ENCODE measurements at regions not wholly inside any gene's neighbourhood (a gene's known extent, or its start where the extent isn't known, plus 50 kb on each side); places are given as distances from the start of the nearest gene placed in this dataset.
"Not testable (repeated sequence)": the region's sequence is repeated elsewhere in the genome, so short reads cannot be mapped to it uniquely, and the experiment has no call there.

DNA sequence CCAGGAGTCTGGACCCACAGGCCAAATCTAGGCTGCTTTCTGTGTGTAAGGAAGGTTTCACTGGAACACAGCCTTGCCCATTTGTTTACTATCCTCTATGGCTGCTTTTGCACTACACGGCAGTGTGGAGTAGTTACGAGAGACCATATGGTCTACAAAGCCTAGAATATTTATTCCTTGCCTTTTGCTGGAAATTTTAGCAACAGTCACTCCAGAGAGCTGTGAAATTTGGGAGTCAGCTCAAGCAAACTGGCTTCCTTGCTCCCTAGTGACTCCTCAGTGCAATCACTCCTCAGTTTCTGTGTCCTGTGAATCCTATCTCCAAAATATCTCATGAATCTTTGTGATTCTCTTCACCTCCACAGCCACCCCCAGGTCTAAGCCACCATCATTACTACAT lies 99.0 kb upstream of the CPEB2 start:
- no peak for DNase-seq

- DNase-seq = no peak
These were observed 95.5 kb upstream of the CPEB2 start for GRCh38 chr4:14906805-14907204.

DNA sequence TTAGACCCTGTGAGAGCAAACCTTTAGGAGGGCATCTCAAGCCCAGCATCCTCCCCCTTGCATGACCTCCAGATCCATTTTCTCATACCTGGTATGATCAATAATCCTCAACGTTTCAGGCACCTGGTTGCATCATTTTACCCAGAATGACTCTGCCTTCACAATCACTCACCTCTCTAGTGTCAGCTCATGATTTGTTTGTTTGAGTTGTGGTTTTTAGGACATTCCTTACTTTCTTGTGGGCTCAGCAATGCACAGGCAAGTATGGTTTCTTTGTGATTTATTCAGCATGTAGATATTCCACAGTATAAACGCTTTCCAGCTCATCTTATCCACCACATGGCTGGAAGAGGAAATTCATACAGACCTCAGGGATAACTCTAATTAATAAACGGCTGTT lies 93.6 kb upstream of the CPEB2 start:
- peak in 1 of 2 experiments; percentile 5 for DNase-seq

- DNase-seq = no peak
These were observed 91.9 kb upstream of the CPEB2 start for GRCh38 chr4:14910411-14910810.

GRCh38 chr4:14912426-14912825 lies 89.9 kb upstream of the CPEB2 start:
- DNase-seq = no peak

DNA sequence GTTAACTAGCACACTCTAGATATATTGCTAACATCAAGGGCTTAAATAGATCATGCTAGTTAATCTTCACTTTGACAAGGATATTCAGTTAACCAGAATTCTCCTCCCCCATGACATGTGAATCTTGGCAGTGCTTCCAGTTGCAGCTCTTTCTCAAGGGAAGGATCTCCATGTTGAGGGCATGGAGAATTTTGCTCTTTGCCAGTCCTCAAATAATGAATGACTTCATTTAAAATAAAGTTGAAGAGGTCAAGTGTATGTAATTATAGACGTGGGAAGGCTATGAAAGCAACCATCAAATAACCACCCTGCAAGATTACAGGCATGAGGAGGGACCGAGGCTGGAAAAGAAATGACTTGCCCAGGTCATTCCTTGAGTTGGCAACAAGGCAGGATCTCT lies 87.3 kb upstream of the CPEB2 start:
- no peak for DNase-seq

GRCh38 chr4:14916554-14917297 lies 85.6 kb upstream of the CPEB2 start:
- DNase-seq = no peak

DNA sequence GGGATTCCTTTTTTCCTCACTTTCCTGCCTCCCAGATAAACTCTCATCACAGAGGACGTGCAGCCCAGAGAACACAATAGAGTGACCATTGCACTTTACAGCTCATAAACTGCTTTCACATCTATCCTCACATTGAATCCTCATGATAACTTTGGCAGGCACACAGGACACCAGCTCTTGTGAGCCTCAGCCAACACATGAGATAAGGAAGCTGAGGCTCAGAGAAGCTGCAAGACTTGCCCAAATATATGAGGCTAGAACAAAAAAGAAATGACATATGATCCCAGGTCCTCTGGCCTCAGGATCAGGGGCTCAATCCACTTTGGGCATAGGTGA lies 85.0 kb upstream of the CPEB2 start:
- DNase-seq = no peak

GRCh38 chr4:14918336-14918735 lies 83.9 kb upstream of the CPEB2 start:
- DNase-seq = no peak

DNA sequence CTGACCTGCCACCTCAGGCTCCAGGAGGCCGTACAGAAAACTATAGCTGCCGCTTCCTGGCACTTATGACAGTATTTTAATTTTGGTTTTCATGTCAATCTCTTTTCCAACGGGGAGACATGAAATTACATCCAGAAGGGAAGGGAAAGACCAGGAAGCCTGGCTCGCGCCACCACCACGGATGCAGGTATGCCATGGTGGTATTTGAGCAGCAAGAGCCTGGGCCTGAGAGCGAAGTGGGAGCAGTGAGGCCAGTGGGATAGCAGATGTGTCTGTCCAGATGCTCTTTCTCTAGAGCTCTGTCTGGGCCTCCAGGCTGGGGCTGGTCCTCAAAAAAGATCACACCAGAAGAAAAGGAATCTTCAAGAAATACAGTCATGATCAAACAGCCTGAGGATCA lies 82.5 kb upstream of the CPEB2 start:
- DNase-seq = no peak

DNA sequence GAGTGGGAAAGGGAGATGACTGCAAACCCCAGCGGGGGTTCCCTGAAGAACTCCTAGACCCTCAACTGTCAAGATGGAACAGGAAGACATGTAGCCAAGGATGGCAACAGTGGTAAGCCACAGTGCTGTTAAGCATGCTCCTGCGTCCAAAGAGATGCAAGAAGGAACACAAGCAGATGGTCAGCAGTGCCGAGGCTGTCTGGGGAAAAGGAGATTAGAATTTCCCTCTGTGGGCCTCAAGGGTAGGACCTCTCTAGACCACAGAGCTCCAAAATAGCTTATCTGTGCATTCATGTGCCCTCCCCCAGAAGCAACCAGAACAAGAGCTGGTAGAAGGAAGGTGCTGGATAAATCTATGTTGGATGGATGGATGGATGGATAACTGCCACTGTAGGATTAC lies 82.0 kb upstream of the CPEB2 start:
- no peak for DNase-seq

- no peak for DNase-seq
These were observed 81.4 kb upstream of the CPEB2 start for GRCh38 chr4:14920759-14921320.

DNA sequence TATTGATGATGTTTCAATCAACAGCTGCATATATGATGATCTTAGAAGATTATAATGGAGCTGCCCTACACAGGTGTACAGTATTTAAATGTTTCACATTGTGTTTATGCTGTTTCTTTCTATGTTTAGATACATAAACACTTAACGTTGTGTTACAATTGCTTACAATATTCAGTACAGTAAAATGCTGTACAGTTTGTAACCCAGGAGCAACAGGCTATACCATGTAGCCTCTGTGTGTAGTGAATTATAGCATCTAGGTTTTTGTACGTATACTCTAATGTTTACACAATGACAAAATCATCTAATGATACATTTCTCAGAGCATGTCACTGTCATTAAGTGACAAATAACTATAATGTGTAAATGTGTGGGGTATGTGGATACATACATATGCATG lies 80.5 kb upstream of the CPEB2 start:
- not testable (repeated sequence) for DNase-seq

DNA sequence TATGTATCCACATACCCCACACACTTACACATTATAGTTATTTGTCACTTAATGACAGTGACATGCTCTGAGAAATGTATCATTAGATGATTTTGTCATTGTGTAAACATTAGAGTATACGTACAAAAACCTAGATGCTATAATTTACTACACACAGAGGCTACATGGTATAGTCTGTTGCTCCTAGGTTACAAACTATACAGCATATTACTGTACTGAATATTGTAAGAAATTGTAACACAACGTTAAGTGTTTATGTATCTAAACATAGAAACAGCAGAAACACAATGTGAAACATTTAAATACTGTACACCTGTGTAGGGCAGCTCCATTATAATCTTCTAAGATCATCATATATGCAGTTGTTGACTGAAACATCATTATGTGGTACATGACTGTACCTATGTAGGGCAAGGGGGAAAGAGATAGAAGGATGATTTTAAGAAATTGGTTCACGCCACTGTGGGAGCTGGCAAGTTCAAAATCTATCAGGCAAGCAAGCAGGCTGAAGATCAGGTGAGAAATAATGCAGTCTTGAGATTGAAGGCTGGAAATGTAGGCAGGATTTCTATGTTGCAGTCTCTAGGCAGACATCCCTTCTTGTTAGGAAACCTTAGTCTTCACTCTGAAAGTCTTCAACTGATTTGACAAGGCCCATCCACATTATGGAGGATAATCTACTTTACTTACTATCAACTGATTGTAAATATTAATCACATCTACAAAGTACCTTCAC lies 78.0 kb upstream of the CPEB2 start:
- DNase-seq = no peak

- DNase-seq = no peak
These were observed 77.4 kb upstream of the CPEB2 start for GRCh38 chr4:14924812-14925344.

DNA sequence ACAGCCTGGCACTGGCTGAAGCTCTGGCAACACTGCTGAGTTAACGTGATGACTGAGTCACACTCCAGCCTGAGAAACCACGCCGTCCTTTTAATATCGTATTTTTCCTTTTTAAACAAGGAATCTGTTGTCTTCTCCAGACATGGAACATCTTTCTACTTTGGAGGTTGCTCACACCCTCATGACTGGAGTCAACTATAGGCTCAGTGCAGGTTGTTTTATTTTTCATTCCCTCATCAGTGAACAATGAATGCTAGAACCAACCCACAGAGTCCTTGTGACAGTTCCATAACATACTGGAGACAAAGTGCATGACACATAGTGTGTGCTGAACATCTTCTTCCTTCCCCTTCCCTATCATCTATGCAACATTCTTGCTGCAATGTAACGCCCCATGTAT lies 76.8 kb upstream of the CPEB2 start:
- DNase-seq = no peak

DNA sequence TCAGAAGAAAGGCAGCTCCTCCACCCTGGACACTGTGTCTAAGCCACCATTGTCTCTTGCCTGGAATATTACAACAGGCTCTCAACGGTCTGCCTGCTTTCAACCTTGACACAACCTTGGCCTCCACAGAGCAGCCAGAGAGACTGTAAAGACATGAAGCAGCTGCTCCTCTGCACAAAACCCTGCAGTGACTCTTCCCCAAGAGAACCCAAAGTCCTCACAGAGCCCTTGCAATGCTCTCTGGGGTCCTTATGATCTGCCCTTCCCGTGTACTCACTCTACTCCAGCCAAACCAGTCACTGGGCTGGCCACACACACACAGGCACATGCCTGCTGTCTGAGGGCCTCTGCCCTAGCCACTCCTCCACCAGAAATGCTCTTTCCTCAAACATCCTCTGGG lies 75.9 kb upstream of the CPEB2 start:
- DNase-seq = no peak

DNA sequence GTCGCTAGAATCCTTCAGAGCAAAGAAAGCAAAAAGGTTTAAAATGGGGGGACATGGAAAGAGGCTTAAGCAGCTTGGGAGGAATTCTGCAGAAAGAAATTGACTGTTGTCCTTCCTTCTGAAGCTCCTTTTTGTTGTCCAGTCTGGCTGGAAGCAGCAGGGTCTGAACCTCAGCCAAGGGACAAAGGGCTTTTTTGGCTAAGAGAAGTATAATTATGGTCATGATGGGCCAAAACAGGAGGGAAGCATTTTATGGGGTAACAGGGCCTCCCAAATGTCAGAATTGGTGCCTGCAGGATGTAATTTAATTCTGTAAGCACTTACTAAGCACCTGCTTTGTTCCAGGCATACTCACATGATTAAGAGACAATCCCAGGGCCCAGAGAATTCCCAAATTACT lies 74.2 kb upstream of the CPEB2 start:
- no peak for DNase-seq

DNA sequence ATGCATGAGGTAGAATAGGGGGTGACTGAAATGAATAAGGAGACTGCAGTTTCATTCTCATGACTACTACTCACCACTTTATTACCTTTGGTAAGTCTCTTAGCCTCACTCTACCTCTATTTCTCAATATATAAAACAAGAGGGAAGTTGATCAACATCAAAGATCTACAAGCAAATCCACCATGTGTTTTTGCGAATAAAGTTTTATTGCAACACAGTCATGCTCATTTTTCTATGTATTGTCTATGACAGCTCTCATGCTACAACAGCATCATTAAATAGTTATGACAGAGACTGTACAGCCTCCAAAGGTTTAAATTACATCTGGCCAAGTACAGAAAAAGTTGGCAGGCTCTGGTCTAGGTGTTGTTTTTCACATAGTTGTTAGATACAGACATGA lies 72.6 kb upstream of the CPEB2 start:
- DNase-seq = no peak

DNA sequence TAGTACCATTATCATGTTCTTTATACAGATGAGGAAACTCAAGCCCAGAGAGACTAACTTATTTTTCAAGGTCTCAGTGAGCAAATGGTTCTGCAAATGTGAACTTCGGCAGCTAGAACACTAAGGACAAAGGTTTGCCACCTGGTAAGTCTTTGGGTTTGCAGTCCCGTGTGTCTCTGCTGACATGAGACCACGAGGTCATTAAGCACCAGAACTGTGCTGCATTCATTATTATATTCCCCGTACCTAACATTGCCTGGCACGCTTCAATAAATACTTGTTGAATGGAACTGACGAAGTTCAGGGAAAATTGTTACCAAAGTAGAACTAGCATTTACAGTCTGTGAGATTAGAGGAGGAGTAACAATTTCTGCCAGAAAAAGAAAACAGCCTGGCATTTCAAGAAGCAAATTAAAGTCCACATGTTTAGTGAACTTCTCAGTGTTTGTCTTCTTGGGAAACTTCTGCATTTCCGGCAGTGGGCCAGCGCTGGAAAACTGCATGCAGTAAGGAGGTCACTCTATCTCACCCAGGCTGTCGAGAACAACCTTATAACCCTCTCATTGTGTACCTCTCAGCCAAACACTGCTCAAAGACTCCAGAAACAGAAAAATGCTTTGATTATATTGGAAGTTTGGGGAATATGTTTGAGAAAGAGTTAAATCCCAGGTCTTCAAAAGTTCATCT lies 67.4 kb upstream of the CPEB2 start:
- DNase-seq = no peak

DNA sequence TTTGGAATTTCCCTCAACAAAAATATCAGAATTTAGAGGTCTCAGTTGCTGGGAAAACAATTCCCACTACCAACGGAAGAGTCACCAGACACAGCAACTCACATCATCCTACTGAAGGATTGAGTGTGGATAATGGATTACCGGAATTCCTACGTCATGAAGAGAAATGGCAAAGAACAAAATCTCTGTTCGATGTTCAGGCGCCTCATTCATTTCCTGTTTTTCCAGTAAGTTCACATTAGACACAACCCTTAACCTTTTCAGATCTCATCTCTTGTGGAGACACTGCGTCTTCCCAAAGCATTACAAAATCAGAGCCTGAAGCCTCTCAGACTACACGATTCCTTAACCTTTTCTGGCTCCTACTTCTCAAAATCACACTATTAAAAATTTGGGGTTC lies 58.5 kb upstream of the CPEB2 start:
- DNase-seq = no peak

- DNase-seq = no peak
These were observed 49.9 kb upstream of the CPEB2 start for GRCh38 chr4:14952352-14952751.
